22Rv1 (cell line): ENCODE measurements at regions not wholly inside any gene's neighbourhood (a gene's known extent, or its start where the extent isn't known, plus 50 kb on each side); places are given as distances from the start of the nearest gene placed in this dataset.

Experiments
- H3K27ac ChIP-seq: fragments of 450-650 bp; 2 replicates; pipeline ENCODE4 v1.5.1; 2017
- CTCF ChIP-seq: fragments of 450-650 bp; IDR thresholded peaks from 2 replicates; pipeline ENCODE4 v1.5.1; 2017; ENCODE audit warnings: mild to moderate bottlenecking
- ZFX ChIP-seq: fragments of 450-650 bp; IDR thresholded peaks from 2 replicates; pipeline ENCODE4 v1.6.1; 2017; ENCODE audit warnings: antibody characterized with exemption, borderline replicate concordance

- H3K27ac ChIP-seq: no peak overlapping the region
- no peak for TF ChIP-seq ZFX
- no peak for TF ChIP-seq CTCF
Measured at GRCh38 chr13:75149776-75150175, 332.2 kb downstream of the TBC1D4 start.

- TF ChIP-seq ZFX (no peak), CTCF (no peak)
- H3K27ac ChIP-seq: no peak overlapping the region
Measured at GRCh38 chr13:75147946-75148345, 334.0 kb downstream of the TBC1D4 start.

DNA sequence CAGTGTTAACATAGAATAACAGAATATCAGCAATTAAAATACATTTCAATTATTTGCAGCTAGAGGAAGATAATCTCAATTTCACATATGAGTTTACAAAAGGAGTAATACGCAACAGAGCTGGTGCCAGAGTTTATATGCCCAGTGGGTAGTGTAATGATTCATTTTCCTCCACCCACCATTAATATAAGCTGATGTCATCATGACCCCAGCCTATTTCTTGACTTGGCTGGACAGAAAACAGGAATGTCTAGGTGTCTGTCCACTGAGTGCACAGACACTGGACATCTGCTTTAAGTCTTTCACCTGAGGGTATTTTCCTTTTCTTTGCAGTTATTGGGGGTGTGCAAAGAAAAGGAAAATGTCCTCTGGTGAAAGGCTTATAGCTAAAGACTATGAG, 335.5 kb downstream of the TBC1D4 start:
- TF ChIP-seq ZFX: no peak
- TF ChIP-seq CTCF: no peak
- no peak overlapping the region for H3K27ac ChIP-seq

- H3K27ac ChIP-seq: no peak overlapping the region
- TF ChIP-seq CTCF: no peak
- TF ChIP-seq ZFX: no peak
Measured at GRCh38 chr13:75145927-75146326, 336.0 kb downstream of the TBC1D4 start.

GRCh38 chr13:75139291-75139690, 342.7 kb downstream of the TBC1D4 start:
- no peak overlapping the region; the same call in 1 of the 2 replicates for H3K27ac ChIP-seq
- TF ChIP-seq CTCF (no peak), ZFX (no peak)

DNA sequence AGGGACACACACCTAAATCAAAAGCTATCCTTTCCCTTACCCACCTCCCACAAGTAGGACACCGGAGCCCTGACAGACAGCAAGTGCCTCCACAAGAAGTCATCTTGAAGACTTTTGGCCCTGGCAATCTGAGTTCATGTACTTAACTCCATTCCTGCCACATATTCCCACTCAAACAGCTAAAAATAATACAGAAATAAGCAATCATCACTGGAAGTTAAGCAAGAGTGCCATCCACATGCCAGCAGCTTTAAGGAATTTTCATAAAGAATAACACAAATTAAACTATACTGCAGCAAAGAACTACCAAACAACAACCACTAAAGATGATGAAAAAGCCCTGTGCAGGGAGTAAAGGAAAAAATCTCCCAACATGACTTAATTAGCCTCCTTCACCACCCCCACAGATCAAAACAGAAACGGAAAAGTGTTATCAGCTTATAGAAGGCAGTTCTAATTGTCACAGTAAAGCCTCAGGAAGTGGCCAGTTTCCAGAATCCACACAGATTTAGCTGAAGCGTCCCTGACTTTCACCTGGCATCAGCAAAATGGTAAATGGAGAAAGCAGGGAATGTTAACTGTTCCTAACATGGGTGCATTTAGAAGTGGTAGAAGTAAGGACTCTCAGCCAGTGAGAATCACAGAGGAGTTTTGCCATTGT, 343.9 kb downstream of the TBC1D4 start:
- TF ChIP-seq CTCF: no peak
- no peak for TF ChIP-seq ZFX
- H3K27ac ChIP-seq: no peak overlapping the region

GRCh38 chr13:75136151-75136550, 345.8 kb downstream of the TBC1D4 start:
- H3K27ac ChIP-seq: no peak overlapping the region
- no peak for TF ChIP-seq ZFX

- no peak overlapping the region for H3K27ac ChIP-seq
- TF ChIP-seq ZFX (no peak), CTCF (no peak)
Measured at GRCh38 chr13:75135325-75135825, 346.6 kb downstream of the TBC1D4 start.
